GM19043 (cell line): ENCODE measurements at regions not wholly inside any gene's neighbourhood (a gene's known extent, or its start where the extent isn't known, plus 50 kb on each side); places are given as distances from the start of the nearest gene placed in this dataset.
"Not testable (repeated sequence)": the region's sequence is repeated elsewhere in the genome, so short reads cannot be mapped to it uniquely, and the experiment has no call there.

Source experiments
- ATAC-seq: cut with Tn5 transposase; IDR thresholded peaks from one replicate; pipeline ENCODE4 v1.9.1; 2021; ENCODE audit warnings: low read depth; ENCODE audit not compliant: unreplicated experiment

DNA sequence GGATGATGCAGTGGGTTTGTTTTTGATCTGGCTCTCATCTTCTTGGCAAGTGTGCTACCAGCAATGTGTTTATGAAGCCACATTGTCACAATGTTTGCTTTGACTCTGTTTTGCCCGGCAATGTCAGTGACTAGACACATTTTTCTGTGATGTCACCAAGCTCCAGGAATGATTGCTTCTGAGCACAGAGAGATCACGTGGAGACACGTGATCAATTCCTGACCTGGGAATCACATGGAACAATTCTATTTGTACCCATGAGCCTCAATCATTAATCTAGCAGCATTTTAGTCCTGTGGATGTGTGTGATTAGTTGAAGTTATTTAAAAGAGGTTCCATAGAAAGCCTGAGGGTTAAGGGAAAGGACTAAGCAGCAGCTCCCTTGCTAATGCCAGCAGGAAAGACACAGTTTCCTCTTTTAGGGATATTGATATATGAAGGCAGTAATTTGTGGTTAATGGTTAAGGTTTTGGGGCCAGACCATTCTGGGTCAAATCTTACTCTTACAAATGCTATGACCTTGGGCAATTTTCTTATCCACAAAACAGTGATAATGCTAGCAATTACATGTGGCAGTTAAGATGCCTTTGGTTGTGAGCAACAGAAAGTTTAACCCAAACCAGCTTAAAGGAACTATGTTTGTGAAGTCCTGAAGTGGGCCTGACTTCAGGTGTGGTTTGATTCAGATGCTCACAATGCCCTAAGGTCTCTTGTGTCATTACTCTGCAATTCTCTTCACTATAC lies 59.0 kb downstream of the FASLG start:
- ATAC-seq, result no peak

DNA sequence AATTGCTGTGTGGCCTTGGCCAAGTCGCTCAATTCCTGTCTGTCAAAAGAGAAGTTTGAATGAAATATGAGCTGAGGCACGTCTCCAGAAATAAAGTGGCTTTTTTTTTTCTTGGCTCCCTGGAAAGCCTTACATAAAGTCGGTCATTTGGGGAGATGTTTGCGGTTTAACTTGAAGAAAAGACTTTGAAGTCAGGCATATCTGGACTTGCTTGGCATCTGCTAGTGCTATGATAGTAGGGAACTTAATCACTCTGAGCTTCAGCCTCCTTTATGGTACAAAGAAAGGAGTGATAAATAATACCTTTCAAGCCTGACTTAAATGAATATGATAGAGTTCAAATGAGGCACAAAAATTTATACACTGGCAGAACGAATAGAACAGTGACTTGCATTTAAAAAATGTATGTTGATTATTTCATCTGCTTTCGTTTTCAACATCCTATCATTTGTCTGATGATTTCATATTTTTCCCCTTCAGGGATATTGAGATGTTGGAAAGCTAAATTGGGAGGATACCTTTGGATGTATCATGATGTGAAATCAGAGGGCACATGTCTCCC lies 60.2 kb downstream of the FASLG start:
- no peak for ATAC-seq

DNA sequence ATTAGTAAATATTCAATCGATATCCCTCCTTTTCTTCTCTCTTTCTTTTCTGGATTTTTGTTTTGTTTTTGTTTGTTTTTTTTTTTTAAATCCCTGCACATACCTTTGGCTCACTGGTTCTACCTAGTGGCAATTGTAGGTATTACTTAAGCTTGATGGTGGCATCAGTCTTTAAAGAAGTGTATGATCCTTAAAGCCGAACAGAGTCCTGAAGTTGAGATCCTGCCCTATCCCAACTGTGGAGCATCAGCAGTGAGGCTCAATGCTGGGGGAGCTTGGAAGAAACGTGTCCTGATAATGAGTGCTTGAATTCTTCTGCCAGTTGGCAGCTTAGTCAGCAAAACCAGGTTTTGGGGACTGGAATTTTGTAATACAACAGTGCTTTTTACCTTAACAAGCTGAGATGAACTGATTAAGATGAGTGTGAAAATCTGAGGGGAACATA lies 60.8 kb downstream of the FASLG start:
- peak; percentile 67 for ATAC-seq

- no peak for ATAC-seq
These were observed 61.4 kb downstream of the FASLG start for GRCh38 chr1:172720339-172720738.

GRCh38 chr1:172723251-172723650 lies 64.3 kb downstream of the FASLG start:
- no peak for ATAC-seq

DNA sequence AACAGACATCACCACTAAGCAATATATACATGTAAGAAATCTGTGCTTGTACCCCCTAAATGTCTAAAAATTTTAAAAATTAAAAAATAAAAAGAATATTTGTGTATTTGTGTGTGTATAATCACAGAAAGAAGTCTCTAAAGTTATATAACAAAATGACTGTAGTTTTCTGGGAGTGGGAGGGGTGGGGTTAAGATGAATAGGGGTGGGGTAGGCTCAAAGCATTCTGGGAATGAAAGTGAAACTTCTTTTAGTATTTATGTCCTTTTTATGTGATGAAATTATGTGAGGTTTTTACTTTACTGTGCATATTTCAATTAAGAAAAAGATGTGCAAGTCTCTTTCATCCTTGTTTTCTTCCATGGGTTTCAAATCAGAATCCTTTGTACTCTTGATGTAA lies 65.3 kb downstream of the FASLG start:
- no peak for ATAC-seq

GRCh38 chr1:172724765-172725613 lies 66.1 kb downstream of the FASLG start:
- ATAC-seq, result peak; percentile 76

- ATAC-seq, result no peak
These were observed 67.8 kb downstream of the FASLG start for GRCh38 chr1:172726740-172727139.

GRCh38 chr1:172727275-172727857 lies 68.5 kb downstream of the FASLG start:
- ATAC-seq, result no peak

DNA sequence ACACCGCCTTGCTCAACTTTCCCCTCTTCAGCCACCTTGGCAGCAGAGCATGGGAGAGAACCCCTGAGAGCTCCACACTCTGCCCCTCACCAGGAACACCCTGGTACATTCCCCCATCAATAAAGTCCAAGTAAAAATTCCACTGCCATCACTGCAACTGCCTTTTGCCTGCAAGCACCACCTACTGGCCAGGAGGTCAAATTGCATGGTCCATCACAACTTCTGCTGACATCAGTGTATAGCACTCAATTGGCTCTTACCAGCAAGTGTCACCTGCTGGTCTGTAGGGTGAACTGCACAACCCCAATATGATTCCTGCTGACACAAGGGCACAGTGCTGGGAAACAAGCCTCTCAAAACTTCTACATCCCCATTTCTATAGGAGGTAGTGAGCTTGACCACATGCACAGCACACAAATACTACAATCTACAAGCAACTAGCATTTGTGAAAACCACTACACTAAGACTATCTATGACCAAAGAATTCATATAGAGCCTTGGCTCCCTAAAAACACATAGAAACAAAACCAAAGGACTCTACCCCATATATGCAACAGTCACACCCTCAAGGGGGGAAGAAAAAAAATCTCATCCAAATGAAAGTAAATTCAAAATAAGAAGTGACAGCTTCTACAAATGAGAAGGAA lies 69.2 kb downstream of the FASLG start:
- no peak for ATAC-seq

DNA sequence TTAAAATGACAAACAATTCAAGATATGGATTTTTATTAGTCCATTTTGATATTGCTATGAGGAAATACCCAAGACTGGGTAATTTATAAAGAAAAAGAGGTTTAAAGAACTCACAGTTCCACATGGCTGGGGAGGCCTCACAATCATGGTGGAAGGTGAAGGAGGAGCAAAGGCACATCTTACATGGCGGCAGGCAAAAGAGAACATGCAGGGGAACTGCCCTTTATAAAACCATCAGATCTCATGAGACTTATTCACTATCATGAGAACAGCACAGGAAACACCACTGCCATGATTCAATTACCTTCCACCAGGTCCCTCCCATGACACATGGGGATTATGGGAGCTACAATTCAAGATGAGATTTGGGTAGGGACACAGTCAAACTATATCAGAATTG lies 69.8 kb downstream of the FASLG start:
- not testable (repeated sequence) for ATAC-seq

DNA sequence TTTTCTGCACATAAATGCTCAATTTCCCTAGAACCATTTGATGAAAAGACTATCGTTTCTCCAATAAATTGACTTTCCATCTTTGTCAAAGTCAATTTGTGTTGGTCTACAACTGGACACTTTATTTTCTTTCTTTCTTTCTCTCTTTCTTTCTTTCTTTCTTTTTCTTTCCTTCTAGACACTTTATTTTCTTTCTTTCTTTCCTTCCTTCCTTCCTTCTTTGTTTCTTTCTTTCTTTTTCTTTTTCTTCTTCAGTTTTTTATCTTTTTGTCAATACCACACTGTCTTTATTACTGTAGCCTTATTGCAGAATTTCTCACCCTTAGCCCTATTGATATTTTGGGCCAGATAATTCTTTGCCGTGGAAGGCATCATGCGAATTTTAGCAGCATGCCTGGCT lies 73.5 kb downstream of the FASLG start:
- ATAC-seq, result no peak

GRCh38 chr1:172733815-172734214 lies 74.9 kb downstream of the FASLG start:
- ATAC-seq, result no peak

GRCh38 chr1:172738389-172738788 lies 79.5 kb downstream of the FASLG start:
- no peak for ATAC-seq

GRCh38 chr1:172742599-172743500 lies 83.9 kb downstream of the FASLG start:
- ATAC-seq, result no peak

DNA sequence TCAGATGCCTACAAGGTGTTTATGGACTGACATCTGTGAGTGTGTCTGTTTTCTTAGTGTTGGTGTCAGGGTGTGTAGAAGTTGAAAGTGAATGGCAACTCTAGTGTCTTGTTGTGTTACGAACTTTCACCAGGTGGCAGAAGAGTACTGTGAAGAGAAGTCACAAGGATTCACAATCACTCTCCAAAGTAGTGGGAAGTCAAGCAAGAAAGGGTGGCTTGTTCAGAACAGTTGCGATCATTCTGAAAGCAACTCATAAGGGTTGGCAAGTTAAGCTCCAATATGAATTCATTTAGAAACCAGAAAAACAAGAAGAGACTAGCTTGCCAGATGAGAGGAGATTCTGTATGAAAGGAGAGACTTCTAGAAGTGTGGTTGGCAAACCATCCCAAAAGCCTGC lies 86.1 kb downstream of the FASLG start:
- ATAC-seq, result peak; percentile 61

GRCh38 chr1:172746091-172746949 lies 87.4 kb downstream of the FASLG start:
- peak; percentile 92 for ATAC-seq

- no peak for ATAC-seq
These were observed 89.3 kb downstream of the FASLG start for GRCh38 chr1:172748201-172748600.

GRCh38 chr1:172751683-172752082 lies 92.8 kb downstream of the FASLG start:
- no peak for ATAC-seq
